DND-41 (cell line): ENCODE measurements at regions not wholly inside any gene's neighbourhood (a gene's known extent, or its start where the extent isn't known, plus 50 kb on each side); places are given as distances from the start of the nearest gene placed in this dataset.

ENCODE experiments used
- ATAC-seq: fragments of 200-7000 bp; cut with Tn5 transposase; 3 replicates; pipeline ENCODE4 v1.9.1; 2021; ENCODE audit warnings: low read depth; ENCODE audit not compliant: insufficient read depth
- DNase-seq: peaks from one replicate; pipeline ENCODE4 v3.0.0-alpha.2; 2020
- H2AFZ ChIP-seq: 2 replicates; pipeline ENCODE4 v1.6.0; 2012; ENCODE audit warnings: low read depth, low read length
- H3K27ac ChIP-seq: 2 replicates; pipeline ENCODE4 v1.5.1; 2012; ENCODE audit warnings: low read length, inconsistent platforms
- H3K27me3 ChIP-seq: fragments of 200-600 bp; sonication (generic); 2 replicates; pipeline ENCODE4 v1.6.0; 2012; ENCODE audit warnings: low read length, mild to moderate bottlenecking, inconsistent platforms; ENCODE audit not compliant: insufficient read depth, poor library complexity
- H3K36me3 ChIP-seq: 2 replicates; pipeline ENCODE4 v1.5.1; 2012; ENCODE audit warnings: low read length, inconsistent platforms; ENCODE audit not compliant: insufficient read depth
- H3K4me1 ChIP-seq: 2 replicates; pipeline ENCODE4 v1.5.1; 2012; ENCODE audit warnings: mild to moderate bottlenecking, low read length; ENCODE audit not compliant: insufficient read depth
- H3K4me2 ChIP-seq: 2 replicates; pipeline ENCODE4 v1.6.0; 2012; ENCODE audit warnings: mild to moderate bottlenecking, moderate library complexity, low read length, inconsistent platforms; ENCODE audit not compliant: insufficient read depth
- H3K4me3 ChIP-seq, 2 experiments: fragments of 200-600 bp in 1 of 2; shearing (Covaris generic) in 1 of 2; 2 replicates each; pipeline ENCODE4 v1.5.1; 2012 to 2016; ENCODE audit warnings: inconsistent platforms in 2 of 2, low read length in 2 of 2, mild to moderate bottlenecking in 2 of 2, low read depth in 1 of 2, moderate library complexity in 1 of 2
- H3K79me2 ChIP-seq: 2 replicates; pipeline ENCODE4 v1.6.0; 2012; ENCODE audit warnings: low read length, inconsistent platforms; ENCODE audit not compliant: insufficient read depth
- H3K9ac ChIP-seq: 2 replicates; pipeline ENCODE4 v1.6.0; 2012; ENCODE audit warnings: low read depth, mild to moderate bottlenecking, inconsistent platforms, low read length, moderate library complexity
- H3K9me3 ChIP-seq: 2 replicates; pipeline ENCODE4 v1.5.1; 2012; ENCODE audit warnings: low read length, moderate library complexity, mild to moderate bottlenecking, inconsistent platforms; ENCODE audit not compliant: insufficient read depth, severe bottlenecking
- H4K20me1 ChIP-seq: 2 replicates; pipeline ENCODE4 v1.6.0; 2012; ENCODE audit warnings: low read length; ENCODE audit not compliant: insufficient read depth
- EZH2 ChIP-seq: IDR thresholded peaks from 3 replicates; pipeline ENCODE4 v1.6.1; 2012; ENCODE audit warnings: borderline replicate concordance, low read depth, mild to moderate bottlenecking, moderate library complexity, low read length, inconsistent platforms; ENCODE audit not compliant: severe bottlenecking
- TF ChIP-seq, protein P1 (sequence below): IDR thresholded peaks from 2 replicates; pipeline ENCODE4 v1.5.1; 2012; ENCODE audit warnings: borderline replicate concordance, low read length, moderate library complexity, mild to moderate bottlenecking; ENCODE audit not compliant: poor library complexity, severe bottlenecking; ENCODE audit errors: extremely low read depth

DNA sequence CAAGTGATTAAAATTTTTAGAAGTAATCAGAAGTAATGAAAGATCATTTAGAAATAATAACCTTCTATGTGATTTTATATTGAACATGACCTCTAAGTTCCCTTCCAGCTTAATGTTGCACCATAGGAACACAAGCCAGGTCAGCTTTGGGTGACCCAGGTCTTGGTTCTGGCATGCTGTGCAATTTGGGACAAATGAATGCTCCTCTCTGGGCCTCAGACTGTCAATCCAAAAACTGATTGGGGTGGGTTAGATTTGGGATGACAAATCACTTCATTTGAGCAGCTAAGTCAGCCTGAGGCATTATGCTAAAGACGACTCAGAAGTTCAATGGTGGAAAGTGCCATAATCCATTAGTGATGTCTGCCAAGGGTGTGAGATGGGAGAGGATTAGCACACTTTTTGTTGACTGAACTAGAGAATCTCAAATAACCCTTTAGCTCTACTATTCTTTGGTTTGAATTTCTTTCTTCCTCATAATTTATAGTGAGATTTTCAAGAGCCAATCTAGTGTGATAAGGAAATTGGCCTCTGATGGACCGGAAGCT, 60.7 kb upstream of the BOD1 start:
- Histone ChIP-seq H3K9me3 (peaks cover 3% of the 10 kb centered on the region), H3K36me3 (peaks cover 10% of the 10 kb centered on the region; the same call in 1 of the 2 replicates), H3K27me3 (no peaks in the 10 kb centered on the region), H3K27ac (no peak overlapping the region), H2AFZ (no peak overlapping the region), H3K9ac (no peak overlapping the region), H3K4me2 (no peak overlapping the region), H4K20me1 (no peaks in the 10 kb centered on the region), H3K79me2 (peaks cover 6% of the 10 kb centered on the region; the same call in 1 of the 2 replicates), H3K4me1 (peaks cover 8% of the 10 kb centered on the region), H3K4me3 (no peak overlapping the region)
- DNase-seq, result no peak
- no peak for ATAC-seq
- TF ChIP-seq, protein P1, sequence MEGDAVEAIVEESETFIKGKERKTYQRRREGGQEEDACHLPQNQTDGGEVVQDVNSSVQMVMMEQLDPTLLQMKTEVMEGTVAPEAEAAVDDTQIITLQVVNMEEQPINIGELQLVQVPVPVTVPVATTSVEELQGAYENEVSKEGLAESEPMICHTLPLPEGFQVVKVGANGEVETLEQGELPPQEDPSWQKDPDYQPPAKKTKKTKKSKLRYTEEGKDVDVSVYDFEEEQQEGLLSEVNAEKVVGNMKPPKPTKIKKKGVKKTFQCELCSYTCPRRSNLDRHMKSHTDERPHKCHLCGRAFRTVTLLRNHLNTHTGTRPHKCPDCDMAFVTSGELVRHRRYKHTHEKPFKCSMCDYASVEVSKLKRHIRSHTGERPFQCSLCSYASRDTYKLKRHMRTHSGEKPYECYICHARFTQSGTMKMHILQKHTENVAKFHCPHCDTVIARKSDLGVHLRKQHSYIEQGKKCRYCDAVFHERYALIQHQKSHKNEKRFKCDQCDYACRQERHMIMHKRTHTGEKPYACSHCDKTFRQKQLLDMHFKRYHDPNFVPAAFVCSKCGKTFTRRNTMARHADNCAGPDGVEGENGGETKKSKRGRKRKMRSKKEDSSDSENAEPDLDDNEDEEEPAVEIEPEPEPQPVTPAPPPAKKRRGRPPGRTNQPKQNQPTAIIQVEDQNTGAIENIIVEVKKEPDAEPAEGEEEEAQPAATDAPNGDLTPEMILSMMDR, result no peak
- no peak for TF ChIP-seq EZH2

DNA sequence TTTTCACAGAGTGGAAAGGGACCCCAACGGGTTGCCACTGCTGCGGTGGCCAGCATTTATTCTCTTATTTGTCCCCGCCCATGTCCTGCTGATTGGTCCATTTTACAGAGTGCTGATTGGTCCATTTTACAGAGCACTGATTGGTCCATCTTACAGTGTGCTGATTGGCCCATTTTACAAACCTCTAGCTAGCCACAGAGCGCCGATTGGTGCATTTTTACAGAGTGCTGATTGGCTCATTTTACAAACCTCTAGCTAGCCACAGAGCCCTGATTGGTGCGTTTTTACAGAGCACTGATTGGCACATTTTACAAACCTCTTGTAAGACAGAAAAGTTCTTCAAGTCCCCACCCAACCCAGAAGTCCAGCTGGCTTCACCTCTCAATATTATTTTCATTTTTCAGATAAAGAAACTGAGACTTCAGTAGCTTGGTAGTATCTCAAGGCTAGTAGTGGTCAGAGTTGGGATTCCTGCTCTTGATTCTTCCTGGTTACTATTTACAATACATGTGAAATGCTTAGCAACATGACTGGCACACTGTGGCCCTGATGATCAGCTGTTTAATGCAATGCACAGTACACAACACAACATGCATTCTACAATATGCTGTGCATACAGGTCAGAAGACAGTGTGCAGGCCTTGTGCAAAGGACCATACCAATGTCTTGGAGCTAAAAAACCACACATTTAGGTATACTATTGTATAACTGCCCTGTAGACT, 63.6 kb upstream of the BOD1 start:
- ATAC-seq (0 out of 3 replicates have a peak, but pooled peaks have one; percentile 35), DNase-seq (no peak)
- Histone ChIP-seq H3K79me2 (peaks cover 6% of the 10 kb centered on the region; the same call in 1 of the 2 replicates), H3K4me1 (peaks cover 8% of the 10 kb centered on the region), H2AFZ (no peak overlapping the region), H3K9me3 (peaks cover 3% of the 10 kb centered on the region), H3K27me3 (no peaks in the 10 kb centered on the region), H3K4me3 (no peak overlapping the region), H3K4me2 (no peak overlapping the region), H3K27ac (peak overlapping the region; percentile 12; the same call in 1 of the 2 replicates), H4K20me1 (no peaks in the 10 kb centered on the region), H3K9ac (no peak overlapping the region), H3K36me3 (peaks cover 10% of the 10 kb centered on the region; the same call in 1 of the 2 replicates)
- TF ChIP-seq, protein P1, result no peak
- no peak for TF ChIP-seq EZH2

DNA sequence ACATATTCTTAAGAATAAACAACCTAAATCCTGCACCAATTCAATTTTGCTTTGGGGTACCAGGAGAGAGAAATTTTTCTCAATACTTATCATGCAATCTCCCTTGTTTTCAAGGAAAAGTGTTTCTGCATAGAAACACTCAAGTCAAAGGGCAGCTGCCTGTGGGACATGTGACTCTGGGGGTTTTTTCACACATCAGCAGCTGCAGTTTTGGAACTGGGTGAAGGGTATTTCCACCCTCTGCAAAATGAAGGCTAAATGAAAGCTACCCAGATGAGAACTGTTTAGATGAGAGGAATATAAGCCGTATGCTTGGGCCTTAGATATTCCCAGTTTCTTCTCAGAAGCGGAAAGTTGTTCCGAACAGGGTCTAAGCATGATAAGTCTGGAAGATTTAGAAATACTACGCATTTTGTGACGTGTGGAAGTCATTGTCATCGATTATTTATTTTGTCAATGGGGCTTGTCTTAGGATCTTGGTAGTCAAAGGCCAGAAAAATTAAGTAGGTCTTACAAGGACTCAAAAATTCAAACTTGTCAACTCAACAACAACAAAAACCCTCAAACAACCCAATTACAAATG, 64.3 kb upstream of the BOD1 start:
- Histone ChIP-seq H3K79me2 (peaks cover 6% of the 10 kb centered on the region; the same call in 1 of the 2 replicates), H3K36me3 (peaks cover 10% of the 10 kb centered on the region; the same call in 1 of the 2 replicates), H2AFZ (no peak overlapping the region), H3K9me3 (peaks cover 3% of the 10 kb centered on the region), H4K20me1 (no peaks in the 10 kb centered on the region), H3K4me2 (no peak overlapping the region), H3K27ac (peak overlapping the region; percentile 12; the same call in 1 of the 2 replicates), H3K4me3 (no peak overlapping the region), H3K27me3 (no peaks in the 10 kb centered on the region), H3K4me1 (peaks cover 8% of the 10 kb centered on the region), H3K9ac (no peak overlapping the region)
- no peak for TF ChIP-seq EZH2
- TF ChIP-seq, protein P1, result no peak
- peak; percentile 60; the same call in 2 of the 3 replicates for ATAC-seq
- no peak for DNase-seq
